ENCODE measurements at regions not wholly inside any gene's neighbourhood (a gene's known extent, or its start where the extent isn't known, plus 50 kb on each side); places are given as distances from the start of the nearest gene placed in this dataset.

DNA sequence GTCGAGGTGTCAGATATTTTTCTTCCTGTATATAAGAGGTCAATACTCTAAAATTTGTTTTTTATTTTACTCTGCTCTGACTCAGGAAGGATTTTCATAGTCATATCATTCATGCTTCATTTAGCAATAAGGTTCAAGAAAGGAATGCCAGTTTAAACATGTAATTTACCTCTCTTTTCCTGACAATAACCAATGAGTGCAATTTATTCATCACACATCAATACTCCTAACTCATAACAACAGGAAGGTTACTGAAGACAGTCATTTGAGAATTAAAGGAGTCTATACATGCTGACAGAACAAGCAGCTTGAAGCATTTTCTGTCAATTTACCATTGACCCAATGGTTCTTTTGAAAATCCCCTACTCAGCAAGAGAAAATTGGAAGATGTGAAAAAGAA, 190.3 kb upstream of the RPS6KA3 start:
- no peak for TF ChIP-seq CTCF (conservative IDR thresholded peaks at IDR 0.05)
- TF ChIP-seq ZFX (IDR thresholded peaks at IDR 0.05), result no peak
